ENCODE measurements at regions not wholly inside any gene's neighbourhood (a gene's known extent, or its start where the extent isn't known, plus 50 kb on each side); places are given as distances from the start of the nearest gene placed in this dataset.

GRCh38 chr14:56975521-56975920, 165.2 kb upstream of the OTX2 start:
- no peak overlapping the region for H3K4me2 ChIP-seq (ENCODE audit: low read length, poor library complexity, severe bottlenecking)
- no peak overlapping the region for H2BK15ac ChIP-seq (ENCODE audit: low read depth, poor library complexity, severe bottlenecking)
- H3K4me1 ChIP-seq (ENCODE audit: control insufficient read depth, insufficient read depth, low read depth, low read length): no peaks in the 10 kb centered on the region
- no peak overlapping the region for H4K91ac ChIP-seq (ENCODE audit: low read length)
- no peak overlapping the region for H3K9ac ChIP-seq (ENCODE audit: low read length)
- no peaks in the 10 kb centered on the region for H3K36me3 ChIP-seq (ENCODE audit: control insufficient read depth in 1 of 2, insufficient read depth in 2 of 2, low read depth in 1 of 2, low read length in 2 of 2)
- WGBS: 93% methylated on average over 2 of the region's 4 CpGs
- H4K8ac ChIP-seq (ENCODE audit: low read length): no peak overlapping the region
- H3K79me1 ChIP-seq (replicated peaks; ENCODE audit: low read length, poor library complexity, severe bottlenecking): no peaks in the 10 kb centered on the region
- no peak overlapping the region for H3K4ac ChIP-seq (ENCODE audit: low read depth in 1 of 2, low read length in 2 of 2)
- no peak overlapping the region for H2AK5ac ChIP-seq (ENCODE audit: low read length, severe bottlenecking)
- H3K27me3 ChIP-seq (ENCODE audit: control insufficient read depth in 1 of 2, insufficient read depth in 1 of 2, low read length in 2 of 2): no peaks in the 10 kb centered on the region
- H3K4me3 ChIP-seq (ENCODE audit: insufficient read depth in 1 of 2, low read depth in 1 of 2, low read length in 2 of 2): no peak overlapping the region
- no peak overlapping the region for H2BK120ac ChIP-seq (ENCODE audit: low read depth, low read length)
- no peak overlapping the region for H2BK12ac ChIP-seq (ENCODE audit: low read length in 2 of 2)
- no peak overlapping the region for H3K14ac ChIP-seq (ENCODE audit: low read length in 2 of 2)
- no peak overlapping the region for H3K27ac ChIP-seq (ENCODE audit: low read length, poor library complexity, severe bottlenecking)
- no peak overlapping the region for H3K23ac ChIP-seq (ENCODE audit: low read length in 2 of 2)
- H3K18ac ChIP-seq (ENCODE audit: low read depth in 1 of 2, low read length in 2 of 2): no peak overlapping the region
- H2BK5ac ChIP-seq (ENCODE audit: low read depth, low read length, poor library complexity, severe bottlenecking): no peak overlapping the region
- no peak for DNase-seq
- H3K9me3 ChIP-seq (ENCODE audit: control insufficient read depth, low read length): no peaks in the 10 kb centered on the region
- no peak overlapping the region for H2AFZ ChIP-seq (ENCODE audit: low read depth, low read length)

- Histone ChIP-seq H2BK12ac (ENCODE audit: low read length in 2 of 2) (no peak overlapping the region), H2BK15ac (ENCODE audit: low read depth, poor library complexity, severe bottlenecking) (no peak overlapping the region), H4K91ac (ENCODE audit: low read length) (no peak overlapping the region), H3K79me1 (replicated peaks; ENCODE audit: low read length, poor library complexity, severe bottlenecking) (no peaks in the 10 kb centered on the region), H2BK5ac (ENCODE audit: low read depth, low read length, poor library complexity, severe bottlenecking) (no peak overlapping the region), H3K9me3 (ENCODE audit: control insufficient read depth, low read length) (no peaks in the 10 kb centered on the region), H3K27ac (ENCODE audit: low read length, poor library complexity, severe bottlenecking) (no peak overlapping the region), H3K9ac (ENCODE audit: low read length) (no peak overlapping the region), H3K4me3 (ENCODE audit: insufficient read depth in 1 of 2, low read depth in 1 of 2, low read length in 2 of 2) (no peak overlapping the region), H3K14ac (ENCODE audit: low read length in 2 of 2) (no peak overlapping the region), H3K23ac (ENCODE audit: low read length in 2 of 2) (no peak overlapping the region), H3K4ac (ENCODE audit: low read depth in 1 of 2, low read length in 2 of 2) (no peak overlapping the region), H3K18ac (ENCODE audit: low read depth in 1 of 2, low read length in 2 of 2) (no peak overlapping the region), H3K27me3 (ENCODE audit: control insufficient read depth in 1 of 2, insufficient read depth in 1 of 2, low read length in 2 of 2) (no peaks in the 10 kb centered on the region), H4K8ac (ENCODE audit: low read length) (no peak overlapping the region), H3K36me3 (ENCODE audit: control insufficient read depth in 1 of 2, insufficient read depth in 2 of 2, low read depth in 1 of 2, low read length in 2 of 2) (no peaks in the 10 kb centered on the region), H2AK5ac (ENCODE audit: low read length, severe bottlenecking) (no peak overlapping the region), H3K4me2 (ENCODE audit: low read length, poor library complexity, severe bottlenecking) (no peak overlapping the region), H2BK120ac (ENCODE audit: low read depth, low read length) (no peak overlapping the region), H3K4me1 (ENCODE audit: control insufficient read depth, insufficient read depth, low read depth, low read length) (no peaks in the 10 kb centered on the region), H2AFZ (ENCODE audit: low read depth, low read length) (no peak overlapping the region)
- DNase-seq: no peak
These were observed 162.7 kb upstream of the OTX2 start for GRCh38 chr14:56972948-56973347.

- WGBS: 85% methylated on average over 5 of the region's 5 CpGs
- no peaks in the 10 kb centered on the region for H3K79me1 ChIP-seq (replicated peaks; ENCODE audit: low read length, poor library complexity, severe bottlenecking)
- H3K9ac ChIP-seq (ENCODE audit: low read length): no peak overlapping the region
- H3K9me3 ChIP-seq (ENCODE audit: control insufficient read depth, low read length): no peaks in the 10 kb centered on the region
- H3K4ac ChIP-seq (ENCODE audit: low read depth in 1 of 2, low read length in 2 of 2): no peak overlapping the region
- no peak overlapping the region for H4K91ac ChIP-seq (ENCODE audit: low read length)
- no peak overlapping the region for H2BK12ac ChIP-seq (ENCODE audit: low read length in 2 of 2)
- no peak overlapping the region for H3K4me2 ChIP-seq (ENCODE audit: low read length, poor library complexity, severe bottlenecking)
- H2AFZ ChIP-seq (ENCODE audit: low read depth, low read length): no peak overlapping the region
- H2BK5ac ChIP-seq (ENCODE audit: low read depth, low read length, poor library complexity, severe bottlenecking): no peak overlapping the region
- DNase-seq: no peak
- H3K23ac ChIP-seq (ENCODE audit: low read length in 2 of 2): no peak overlapping the region
- H3K18ac ChIP-seq (ENCODE audit: low read depth in 1 of 2, low read length in 2 of 2): no peak overlapping the region
- no peak overlapping the region for H2BK120ac ChIP-seq (ENCODE audit: low read depth, low read length)
- H3K14ac ChIP-seq (ENCODE audit: low read length in 2 of 2): no peak overlapping the region
- no peak overlapping the region for H2BK15ac ChIP-seq (ENCODE audit: low read depth, poor library complexity, severe bottlenecking)
- H3K27me3 ChIP-seq (ENCODE audit: control insufficient read depth in 1 of 2, insufficient read depth in 1 of 2, low read length in 2 of 2): no peaks in the 10 kb centered on the region
- H3K4me3 ChIP-seq (ENCODE audit: insufficient read depth in 1 of 2, low read depth in 1 of 2, low read length in 2 of 2): no peak overlapping the region
- H3K36me3 ChIP-seq (ENCODE audit: control insufficient read depth in 1 of 2, insufficient read depth in 2 of 2, low read depth in 1 of 2, low read length in 2 of 2): no peaks in the 10 kb centered on the region
- no peaks in the 10 kb centered on the region for H3K4me1 ChIP-seq (ENCODE audit: control insufficient read depth, insufficient read depth, low read depth, low read length)
- no peak overlapping the region for H4K8ac ChIP-seq (ENCODE audit: low read length)
- H3K27ac ChIP-seq (ENCODE audit: low read length, poor library complexity, severe bottlenecking): no peak overlapping the region
- H2AK5ac ChIP-seq (ENCODE audit: low read length, severe bottlenecking): no peak overlapping the region
These were observed 154.6 kb upstream of the OTX2 start for GRCh38 chr14:56964895-56965294.

DNA sequence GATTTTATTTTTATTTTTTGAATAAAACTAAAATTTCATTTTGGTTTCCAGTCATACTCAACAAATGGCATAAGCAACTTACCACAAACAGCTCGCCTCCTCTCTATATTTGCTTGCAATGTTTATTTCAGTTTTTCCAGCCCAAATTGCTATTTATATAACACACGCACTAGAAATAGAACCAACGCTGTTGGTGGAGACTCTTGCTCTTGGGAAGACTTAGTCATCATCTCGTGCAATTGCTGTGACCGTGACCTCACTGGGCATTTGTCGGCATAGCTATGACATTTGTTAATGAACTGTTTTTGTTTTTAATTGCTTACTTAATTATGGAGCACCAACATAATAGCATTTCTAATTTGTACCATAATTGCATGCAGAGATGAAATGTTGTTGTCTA, 153.1 kb upstream of the OTX2 start:
- Histone ChIP-seq H3K4me1 (ENCODE audit: control insufficient read depth, insufficient read depth, low read depth, low read length) (no peaks in the 10 kb centered on the region), H3K4me2 (ENCODE audit: low read length, poor library complexity, severe bottlenecking) (no peak overlapping the region), H3K14ac (ENCODE audit: low read length in 2 of 2) (no peak overlapping the region), H2BK120ac (ENCODE audit: low read depth, low read length) (no peak overlapping the region), H2BK5ac (ENCODE audit: low read depth, low read length, poor library complexity, severe bottlenecking) (no peak overlapping the region), H3K23ac (ENCODE audit: low read length in 2 of 2) (no peak overlapping the region), H3K18ac (ENCODE audit: low read depth in 1 of 2, low read length in 2 of 2) (no peak overlapping the region), H3K36me3 (ENCODE audit: control insufficient read depth in 1 of 2, insufficient read depth in 2 of 2, low read depth in 1 of 2, low read length in 2 of 2) (no peaks in the 10 kb centered on the region), H4K91ac (ENCODE audit: low read length) (no peak overlapping the region), H4K8ac (ENCODE audit: low read length) (no peak overlapping the region), H3K9ac (ENCODE audit: low read length) (no peak overlapping the region), H2AFZ (ENCODE audit: low read depth, low read length) (no peak overlapping the region), H3K4ac (ENCODE audit: low read depth in 1 of 2, low read length in 2 of 2) (no peak overlapping the region), H3K27ac (ENCODE audit: low read length, poor library complexity, severe bottlenecking) (no peak overlapping the region), H3K4me3 (ENCODE audit: insufficient read depth in 1 of 2, low read depth in 1 of 2, low read length in 2 of 2) (no peak overlapping the region), H2AK5ac (ENCODE audit: low read length, severe bottlenecking) (no peak overlapping the region), H2BK15ac (ENCODE audit: low read depth, poor library complexity, severe bottlenecking) (no peak overlapping the region), H3K9me3 (ENCODE audit: control insufficient read depth, low read length) (no peaks in the 10 kb centered on the region), H3K27me3 (ENCODE audit: control insufficient read depth in 1 of 2, insufficient read depth in 1 of 2, low read length in 2 of 2) (no peaks in the 10 kb centered on the region), H3K79me1 (replicated peaks; ENCODE audit: low read length, poor library complexity, severe bottlenecking) (no peaks in the 10 kb centered on the region), H2BK12ac (ENCODE audit: low read length in 2 of 2) (no peak overlapping the region)
- DNase-seq: no peak
- 77% methylated on average over 5 of the region's 6 CpGs for WGBS
